Thyroid gland (tissue), 4 donors: ENCODE measurements at regions not wholly inside any gene's neighbourhood (a gene's known extent, or its start where the extent isn't known, plus 50 kb on each side); places are given as distances from the start of the nearest gene placed in this dataset.

ENCODE experiments used
- DNase-seq, 2 donors: peaks; one replicate each; pipeline ENCODE4 v3.0.0-alpha.2; 2019
- H3K27ac ChIP-seq, 3 donors: fragments of 200-600 bp; sonication (generic); 1 replicate in 2 of 3; 2 replicates in 1 of 3; pipeline ENCODE4 v1.5.1; 2016 to 2019; ENCODE audit warnings: mild to moderate bottlenecking in 1 of 3, moderate library complexity in 1 of 3
- H3K27me3 ChIP-seq: fragments of 200-600 bp; sonication (generic); one replicate; pipeline ENCODE4 v1.5.1; 2019
- H3K36me3 ChIP-seq, 2 donors: fragments of 200-600 bp; sonication (generic); one replicate each; pipeline ENCODE4 v1.5.1; 2016 to 2019
- H3K4me1 ChIP-seq, 2 donors: fragments of 200-600 bp; sonication (generic); one replicate each; pipeline ENCODE4 v1.5.1; 2017 to 2019
- H3K4me3 ChIP-seq, 3 donors: fragments of 200-600 bp; sonication (generic); replicated peaks in 1 of 3; 1 replicate in 2 of 3; 2 replicates in 1 of 3; pipeline ENCODE4 v1.5.1; 2016; ENCODE audit warnings: mild to moderate bottlenecking in 1 of 3
- H3K9me3 ChIP-seq: fragments of 200-600 bp; sonication (generic); one replicate; pipeline ENCODE4 v1.5.1; 2017
- CTCF ChIP-seq, 6 experiments: fragments of 200-600 bp in 3 of 6; fragments of 450-650 bp in 3 of 6; sonication (generic) in 3 of 6; IDR thresholded peaks; one replicate each; pipeline ENCODE4 v1.5.1; 2016 to 2019; ENCODE audit warnings: antibody characterized with exemption in 6 of 6, mild to moderate bottlenecking in 2 of 6, inconsistent platforms in 1 of 6, moderate library complexity in 1 of 6
- POLR2A ChIP-seq, 2 donors: fragments of 450-650 bp; IDR thresholded peaks; one replicate each; pipeline ENCODE4 v1.6.1; 2017; ENCODE audit warnings: antibody characterized with exemption in 2 of 2, mild to moderate bottlenecking in 2 of 2, moderate library complexity in 1 of 2
- WGBS, 2 donors: methylation state at CpG; one replicate each; pipeline ENCODE4 v1.1.5; 2017; 5-methylcytosine and 5-hydroxymethylcytosine counted together
- intact Hi-C: fragments of 100-400 bp; cut with DNase I; formaldehyde crosslinking; loops from one replicate; pipeline ENCODE4 v1.15.1; 2023

- Histone ChIP-seq H3K36me3 (no peaks in the 10 kb centered on the region), H3K27me3 (no peaks in the 10 kb centered on the region), H3K4me3 (no peak overlapping the region), H3K4me1 (no peaks in the 10 kb centered on the region), H3K9me3 (no peaks in the 10 kb centered on the region), H3K27ac (no peak overlapping the region)
- 80 to 85% methylated on average over 3 of the region's 3 CpGs for WGBS, 2 donors
- TF ChIP-seq CTCF (IDR thresholded peaks at IDR 0.05) (no peak), POLR2A (IDR thresholded peaks at IDR 0.05) (no peak)
- DNase-seq, result no peak
- intact Hi-C loops, result no loop called here
Measured at GRCh38 chr2:176584333-176584732, 315.1 kb downstream of the MTX2 start.

GRCh38 chr2:176585291-176585690 lies 316.0 kb downstream of the MTX2 start:
- Histone ChIP-seq H3K27me3 (no peaks in the 10 kb centered on the region), H3K27ac (no peak overlapping the region), H3K4me3 (no peak overlapping the region), H3K36me3 (no peaks in the 10 kb centered on the region), H3K9me3 (no peaks in the 10 kb centered on the region), H3K4me1 (no peaks in the 10 kb centered on the region)
- 90 to 91% methylated on average over 1 of the region's 1 CpG for WGBS, 2 donors
- TF ChIP-seq POLR2A (IDR thresholded peaks at IDR 0.05), result no peak
- TF ChIP-seq CTCF (IDR thresholded peaks at IDR 0.05), result no peak
- intact Hi-C loops, result no loop called here
- DNase-seq, result no peak

- no peak for DNase-seq
Measured at GRCh38 chr2:176585791-176586190, 316.5 kb downstream of the MTX2 start.

GRCh38 chr2:176589287-176589686 lies 320.0 kb downstream of the MTX2 start:
- H3K4me3 ChIP-seq, result no peak overlapping the region
- H3K27ac ChIP-seq, result no peak overlapping the region
- no peaks in the 10 kb centered on the region for H3K9me3 ChIP-seq
- WGBS, 2 donors, result 75 to 83% methylated on average over 7 of the region's 7 CpGs
- no peak for TF ChIP-seq POLR2A (IDR thresholded peaks at IDR 0.05)
- no peak for TF ChIP-seq CTCF (IDR thresholded peaks at IDR 0.05)
- no peak for DNase-seq
- no peaks in the 10 kb centered on the region for H3K36me3 ChIP-seq
- H3K4me1 ChIP-seq, result no peaks in the 10 kb centered on the region
- intact Hi-C loops, result no loop called here
- no peaks in the 10 kb centered on the region for H3K27me3 ChIP-seq

More at GRCh38 chr2:176585791-176586190, 316.5 kb downstream of the MTX2 start:
- no peaks in the 10 kb centered on the region for H3K27me3 ChIP-seq
- no peaks in the 10 kb centered on the region for H3K36me3 ChIP-seq
- TF ChIP-seq CTCF (IDR thresholded peaks at IDR 0.05), result no peak
- TF ChIP-seq POLR2A (IDR thresholded peaks at IDR 0.05), result no peak
- 69 to 78% methylated on average over 2 of the region's 2 CpGs for WGBS, 2 donors
- H3K4me3 ChIP-seq, result no peak overlapping the region
- H3K27ac ChIP-seq, result no peak overlapping the region
- H3K4me1 ChIP-seq, result no peaks in the 10 kb centered on the region
- intact Hi-C loops, result no loop called here
- H3K9me3 ChIP-seq, result no peaks in the 10 kb centered on the region

- 83 to 87% methylated on average over 11 of the region's 11 CpGs for WGBS, 2 donors
- Histone ChIP-seq H3K4me3 (no peak overlapping the region), H3K36me3 (no peaks in the 10 kb centered on the region), H3K27ac (no peak overlapping the region), H3K27me3 (no peaks in the 10 kb centered on the region), H3K9me3 (no peaks in the 10 kb centered on the region), H3K4me1 (no peaks in the 10 kb centered on the region)
- DNase-seq, result no peak
- intact Hi-C loops, result no loop called here
- TF ChIP-seq POLR2A (IDR thresholded peaks at IDR 0.05) (no peak), CTCF (IDR thresholded peaks at IDR 0.05) (no peak)
Measured at GRCh38 chr2:176589825-176590440, 320.7 kb downstream of the MTX2 start.
